Right ventricle myocardium superior (tissue), 1 donor: ENCODE measurements at regions not wholly inside any gene's neighbourhood (a gene's known extent, or its start where the extent isn't known, plus 50 kb on each side); places are given as distances from the start of the nearest gene placed in this dataset.

ENCODE experiments used
- ATAC-seq: fragments of 200-7000 bp; cut with Tn5 transposase; one replicate; pipeline ENCODE4 v1.9.1; 2020; ENCODE audit warnings: mild to moderate bottlenecking; ENCODE audit not compliant: poor library complexity
- DNase-seq: peaks from one replicate; pipeline ENCODE4 v3.0.0-alpha.2; 2020
- intact Hi-C: fragments of 100-400 bp; cut with DNase I; formaldehyde crosslinking; loops from one replicate; pipeline ENCODE4 v1.11.2; 2022
- donor health status: DM: no; HTN: yes; CAD: no; lungs with severe emphysema.

- peak; percentile 47 for DNase-seq
- peak; percentile 92 for ATAC-seq
- intact Hi-C loops, result no loop called here
Measured at GRCh38 chr10:88147000-88147798, 283.8 kb downstream of the PTEN start.

- ATAC-seq, result no peak
- intact Hi-C loops, result loop anchor here (10.0 kb wide), 1 partner anchor 225 kb away; no protein-coding TSS in a partner anchor
- DNase-seq, result no peak
Measured at GRCh38 chr10:88149906-88150305, 286.5 kb downstream of the PTEN start.

GRCh38 chr10:88150339-88150738 lies 286.9 kb downstream of the PTEN start:
- ATAC-seq, result no peak
- no peak for DNase-seq
- intact Hi-C loops, result loop anchor here (10.0 kb wide), 1 partner anchor 224 kb away; no protein-coding TSS in a partner anchor

GRCh38 chr10:88152728-88153133 lies 289.3 kb downstream of the PTEN start:
- intact Hi-C loops, result loop anchor here (10.0 kb wide), 1 partner anchor 222 kb away; no protein-coding TSS in a partner anchor
- no peak for ATAC-seq
- DNase-seq, result no peak

GRCh38 chr10:88154596-88155250 lies 291.3 kb downstream of the PTEN start:
- ATAC-seq (no peak), DNase-seq (no peak)
- intact Hi-C loops, result loop anchor here (10.0 kb wide), 1 partner anchor 220 kb away; no protein-coding TSS in a partner anchor

- intact Hi-C loops, result loop anchor here (10.0 kb wide), 1 partner anchor 218 kb away; no protein-coding TSS in a partner anchor
- no peak for DNase-seq
Measured at GRCh38 chr10:88156341-88156740, 292.9 kb downstream of the PTEN start.

GRCh38 chr10:88157981-88158465 lies 294.6 kb downstream of the PTEN start:
- ATAC-seq, result peak; percentile 82
- DNase-seq, result no peak
- intact Hi-C loops, result loop anchor here (10.0 kb wide), 1 partner anchor 217 kb away; no protein-coding TSS in a partner anchor

More at GRCh38 chr10:88156341-88156740, 292.9 kb downstream of the PTEN start:
- ATAC-seq, result no peak

- no peak for DNase-seq
- intact Hi-C loops, result loop anchor here (10.0 kb wide), 1 partner anchor 216 kb away; no protein-coding TSS in a partner anchor
- ATAC-seq, result no peak
Measured at GRCh38 chr10:88158526-88159122, 295.2 kb downstream of the PTEN start.

- no peak for ATAC-seq
- intact Hi-C loops, result loop anchor here (10.0 kb wide), 1 partner anchor 216 kb away; no protein-coding TSS in a partner anchor
- no peak for DNase-seq
Measured at GRCh38 chr10:88159127-88159829, 295.9 kb downstream of the PTEN start.

GRCh38 chr10:88161070-88161469 lies 297.6 kb downstream of the PTEN start:
- ATAC-seq (no peak), DNase-seq (no peak)
- intact Hi-C loops, result no loop called here

- intact Hi-C loops, result no loop called here
- DNase-seq (no peak), ATAC-seq (no peak)
Measured at GRCh38 chr10:88161756-88162155, 298.3 kb downstream of the PTEN start.

GRCh38 chr10:88162852-88163251 lies 299.4 kb downstream of the PTEN start:
- ATAC-seq, result no peak
- DNase-seq, result no peak
- intact Hi-C loops, result no loop called here

- DNase-seq (no peak), ATAC-seq (no peak)
- intact Hi-C loops, result no loop called here
Measured at GRCh38 chr10:88163572-88163971, 300.1 kb downstream of the PTEN start.

GRCh38 chr10:88164471-88164870 lies 301.0 kb downstream of the PTEN start:
- no peak for DNase-seq
- ATAC-seq, result no peak
- intact Hi-C loops, result no loop called here

GRCh38 chr10:88165849-88166271 lies 302.4 kb downstream of the PTEN start:
- intact Hi-C loops, result no loop called here
- no peak for ATAC-seq
- no peak for DNase-seq

GRCh38 chr10:88168171-88169036 lies 305.0 kb downstream of the PTEN start:
- ATAC-seq (no peak), DNase-seq (no peak)
- intact Hi-C loops, result no loop called here

- DNase-seq (no peak), ATAC-seq (no peak)
- intact Hi-C loops, result no loop called here
Measured at GRCh38 chr10:88169037-88169319, 305.6 kb downstream of the PTEN start.

- ATAC-seq, result no peak
- no peak for DNase-seq
- intact Hi-C loops, result no loop called here
Measured at GRCh38 chr10:88170628-88171027, 307.2 kb downstream of the PTEN start.
